ENCODE measurements at regions not wholly inside any gene's neighbourhood (a gene's known extent, or its start where the extent isn't known, plus 50 kb on each side); places are given as distances from the start of the nearest gene placed in this dataset.

- TF ChIP-seq ATF3 (IDR thresholded peaks at IDR 0.05; ENCODE audit: insufficient read depth, low read depth, low read length) (no peak), SP1 (IDR thresholded peaks at IDR 0.05; ENCODE audit: low read depth, low read length) (no peak), POLR2A (IDR thresholded peaks at IDR 0.05; ENCODE audit: control extremely low read depth in 1 of 2, low read depth in 2 of 2, low read length in 2 of 2) (no peak), HDAC2 (IDR thresholded peaks at IDR 0.05; ENCODE audit: borderline replicate concordance in 1 of 2, low read depth in 2 of 2, low read length in 2 of 2) (no peak), RBBP5 (IDR thresholded peaks at IDR 0.05; ENCODE audit: borderline replicate concordance, low read depth, low read length) (no peak), CTCF (IDR thresholded peaks at IDR 0.05; ENCODE audit: control extremely low read depth in 1 of 3, insufficient read depth in 1 of 3, low read depth in 1 of 3, low read length in 3 of 3) (no peak), EZH2 (IDR thresholded peaks at IDR 0.05; ENCODE audit: low read depth, low read length, severe bottlenecking) (no peak), SRF (IDR thresholded peaks at IDR 0.05; ENCODE audit: low read depth, low read length) (no peak), SP2 (IDR thresholded peaks at IDR 0.05; ENCODE audit: low read length) (no peak)
These were observed 122.3 kb downstream of the TNFSF18 start for GRCh38 chr1:172928412-172928811.

All from H1 (cell line).